Mesendoderm (in vitro differentiated cells): ENCODE measurements at regions not wholly inside any gene's neighbourhood (a gene's known extent, or its start where the extent isn't known, plus 50 kb on each side); places are given as distances from the start of the nearest gene placed in this dataset.
A peak's percentile ranks its signal among the peaks of the same experiment; 100 is the strongest.

Source experiments
- DNase-seq: peaks from one replicate; pipeline ENCODE4 v3.0.0; 2013
- H2AK5ac ChIP-seq: 2 replicates; pipeline ENCODE4 v1.6.1; 2013; ENCODE audit warnings: low read length, inconsistent platforms
- H2BK120ac ChIP-seq: 2 replicates; pipeline ENCODE4 v1.6.1; 2013; ENCODE audit warnings: low read depth, mild to moderate bottlenecking, low read length, moderate library complexity, mixed read lengths
- H2BK15ac ChIP-seq: replicated peaks from 2 replicates; pipeline ENCODE4 v1.6.1; 2013; ENCODE audit warnings: low read depth, mild to moderate bottlenecking, moderate library complexity
- H2BK5ac ChIP-seq: 2 replicates; pipeline ENCODE4 v1.6.1; 2013; ENCODE audit warnings: low read length, inconsistent platforms
- H3K18ac ChIP-seq: 2 replicates; pipeline ENCODE4 v1.6.1; 2013; ENCODE audit warnings: mild to moderate bottlenecking, low read length, mixed read lengths
- H3K23ac ChIP-seq: one replicate; pipeline ENCODE4 v1.6.1; 2013; ENCODE audit warnings: low read length
- H3K27ac ChIP-seq: 2 replicates; pipeline ENCODE4 v1.5.1; 2013; ENCODE audit warnings: low read depth, mild to moderate bottlenecking, inconsistent platforms, low read length, moderate library complexity
- H3K27me3 ChIP-seq: 2 replicates; pipeline ENCODE4 v1.6.1; 2013; ENCODE audit warnings: low read length, control low read depth, mild to moderate bottlenecking, inconsistent platforms; ENCODE audit not compliant: insufficient read depth, poor library complexity
- H3K36me3 ChIP-seq: 2 replicates; pipeline ENCODE4 v1.6.1; 2013; ENCODE audit warnings: low read length, inconsistent platforms; ENCODE audit not compliant: control insufficient read depth, insufficient read depth
- H3K4ac ChIP-seq: one replicate; pipeline ENCODE4 v1.6.1; 2013; ENCODE audit warnings: low read depth, mild to moderate bottlenecking, low read length, moderate library complexity
- H3K4me1 ChIP-seq: 2 replicates; pipeline ENCODE4 v1.6.1; 2013; ENCODE audit warnings: low read depth, low read length, inconsistent platforms; ENCODE audit not compliant: control insufficient read depth
- H3K4me2 ChIP-seq: 2 replicates; pipeline ENCODE4 v1.6.1; 2013; ENCODE audit warnings: low read length
- H3K4me3 ChIP-seq: 2 replicates; pipeline ENCODE4 v1.5.1; 2013; ENCODE audit warnings: mild to moderate bottlenecking, low read length
- H3K56ac ChIP-seq: one replicate; pipeline ENCODE4 v1.6.1; 2013; ENCODE audit warnings: low read length
- H3K79me1 ChIP-seq: 2 replicates; pipeline ENCODE4 v1.6.1; 2013; ENCODE audit warnings: low read length, inconsistent platforms
- H3K79me2 ChIP-seq: 2 replicates; pipeline ENCODE4 v1.6.1; 2013; ENCODE audit warnings: mild to moderate bottlenecking, low read length; ENCODE audit not compliant: control insufficient read depth, insufficient read depth
- H3K9ac ChIP-seq: 2 replicates; pipeline ENCODE4 v1.6.1; 2013; ENCODE audit warnings: low read length, inconsistent platforms
- H4K5ac ChIP-seq: one replicate; pipeline ENCODE4 v1.6.1; 2013; ENCODE audit warnings: low read length
- H4K8ac ChIP-seq: one replicate; pipeline ENCODE4 v1.6.1; 2013; ENCODE audit warnings: low read depth, mild to moderate bottlenecking, control low read depth, low read length, moderate library complexity
- WGBS: extraction: QIAGEN DNeasy Blood & Tissue Kit; methylation state at CpG from one replicate; pipeline ENCODE4 v1.1.7; 2013; ENCODE audit warnings: low lambda C conversion rate, missing lambda C conversion rate; ENCODE audit not compliant: insufficient coverage; ENCODE audit errors: extremely low coverage; 5-methylcytosine and 5-hydroxymethylcytosine counted together

DNA sequence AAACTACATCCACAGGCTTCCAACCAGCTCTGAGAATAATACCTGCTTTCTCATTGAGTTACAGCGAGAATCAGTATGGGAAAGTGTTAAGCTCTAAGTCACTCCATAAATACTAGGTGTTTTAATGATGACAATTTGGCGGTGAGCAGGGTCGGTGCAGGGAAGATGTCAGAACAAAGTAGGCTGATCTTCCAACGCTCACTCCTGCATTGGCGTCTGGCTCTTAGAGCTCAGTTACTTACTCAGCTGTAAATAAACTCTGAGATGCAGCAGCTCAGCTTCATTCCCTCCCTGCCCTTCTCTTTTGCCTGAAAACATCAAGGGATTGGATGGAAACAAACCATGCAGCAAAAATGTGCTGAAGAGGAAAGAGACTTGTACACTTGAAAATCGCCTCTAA, 102.5 kb upstream of the SPACA1 start:
- Histone ChIP-seq H3K27me3 (no peaks in the 10 kb centered on the region), H3K27ac (no peak overlapping the region)
- DNase-seq, result no peak

GRCh38 chr6:87944541-87944954, 103.1 kb upstream of the SPACA1 start:
- H3K27ac ChIP-seq, result no peak overlapping the region
- no peak overlapping the region for H3K23ac ChIP-seq
- H2BK120ac ChIP-seq, result no peak overlapping the region
- WGBS, result no CpG with 5 or more reads among the region's 5 CpGs
- H4K5ac ChIP-seq, result no peak overlapping the region
- H3K79me2 ChIP-seq, result no peaks in the 10 kb centered on the region
- H3K18ac ChIP-seq, result no peak overlapping the region
- H3K4me3 ChIP-seq, result no peak overlapping the region
- no peak overlapping the region for H4K8ac ChIP-seq
- no peak overlapping the region for H3K56ac ChIP-seq
- no peak overlapping the region for H3K4me2 ChIP-seq
- no peak overlapping the region for H3K4ac ChIP-seq
- no peaks in the 10 kb centered on the region for H3K79me1 ChIP-seq
- DNase-seq, result peak; percentile 90
- no peaks in the 10 kb centered on the region for H3K4me1 ChIP-seq
- H3K36me3 ChIP-seq, result no peaks in the 10 kb centered on the region
- no peak overlapping the region for H2AK5ac ChIP-seq
- no peak overlapping the region for H3K9ac ChIP-seq
- no peak overlapping the region for H2BK15ac ChIP-seq
- H2BK5ac ChIP-seq, result no peak overlapping the region
- no peaks in the 10 kb centered on the region for H3K27me3 ChIP-seq

More for the DNA sequence above, 102.5 kb upstream of the SPACA1 start:
- Histone ChIP-seq H3K4me3 (no peak overlapping the region), H3K4me1 (no peaks in the 10 kb centered on the region), H2BK5ac (no peak overlapping the region), H3K23ac (no peak overlapping the region), H3K9ac (no peak overlapping the region), H4K8ac (no peak overlapping the region), H2BK120ac (no peak overlapping the region), H2AK5ac (no peak overlapping the region), H3K4me2 (no peak overlapping the region), H3K18ac (no peak overlapping the region), H3K79me1 (no peaks in the 10 kb centered on the region), H3K4ac (no peak overlapping the region), H3K56ac (no peak overlapping the region), H3K79me2 (no peaks in the 10 kb centered on the region), H2BK15ac (no peak overlapping the region), H4K5ac (no peak overlapping the region), H3K36me3 (no peaks in the 10 kb centered on the region)
- WGBS, result no CpG with 5 or more reads among the region's 6 CpGs

DNA sequence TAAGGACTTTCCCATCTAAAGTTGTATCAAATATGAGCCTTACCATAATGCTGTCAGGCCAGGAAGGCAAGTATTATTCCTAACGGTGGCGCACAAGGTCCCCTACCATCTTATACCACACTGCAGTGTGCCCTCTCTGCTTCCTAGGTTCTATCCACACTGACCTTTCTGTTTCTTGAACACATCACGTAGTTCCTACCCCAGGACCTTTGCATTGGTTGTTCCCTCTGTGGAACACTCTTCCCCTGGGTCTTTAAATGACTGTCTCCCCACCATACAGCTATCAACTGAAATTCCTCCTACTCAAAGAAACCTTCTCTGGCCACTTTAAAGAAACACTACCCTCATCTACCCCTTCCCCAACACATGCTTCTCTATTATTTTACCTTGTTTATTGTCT, 104.5 kb upstream of the SPACA1 start:
- Histone ChIP-seq H3K4me3 (no peak overlapping the region), H2AK5ac (no peak overlapping the region), H3K36me3 (no peaks in the 10 kb centered on the region), H3K23ac (no peak overlapping the region), H3K9ac (no peak overlapping the region), H3K4me1 (no peaks in the 10 kb centered on the region), H3K27me3 (no peaks in the 10 kb centered on the region), H3K18ac (no peak overlapping the region), H3K79me1 (no peaks in the 10 kb centered on the region), H3K79me2 (no peaks in the 10 kb centered on the region), H4K8ac (no peak overlapping the region), H2BK15ac (no peak overlapping the region), H3K27ac (no peak overlapping the region), H3K4me2 (no peak overlapping the region), H4K5ac (no peak overlapping the region), H2BK5ac (no peak overlapping the region), H3K4ac (no peak overlapping the region), H2BK120ac (no peak overlapping the region), H3K56ac (no peak overlapping the region)
- no peak for DNase-seq
- WGBS, result no CpG with 5 or more reads among the region's 3 CpGs

DNA sequence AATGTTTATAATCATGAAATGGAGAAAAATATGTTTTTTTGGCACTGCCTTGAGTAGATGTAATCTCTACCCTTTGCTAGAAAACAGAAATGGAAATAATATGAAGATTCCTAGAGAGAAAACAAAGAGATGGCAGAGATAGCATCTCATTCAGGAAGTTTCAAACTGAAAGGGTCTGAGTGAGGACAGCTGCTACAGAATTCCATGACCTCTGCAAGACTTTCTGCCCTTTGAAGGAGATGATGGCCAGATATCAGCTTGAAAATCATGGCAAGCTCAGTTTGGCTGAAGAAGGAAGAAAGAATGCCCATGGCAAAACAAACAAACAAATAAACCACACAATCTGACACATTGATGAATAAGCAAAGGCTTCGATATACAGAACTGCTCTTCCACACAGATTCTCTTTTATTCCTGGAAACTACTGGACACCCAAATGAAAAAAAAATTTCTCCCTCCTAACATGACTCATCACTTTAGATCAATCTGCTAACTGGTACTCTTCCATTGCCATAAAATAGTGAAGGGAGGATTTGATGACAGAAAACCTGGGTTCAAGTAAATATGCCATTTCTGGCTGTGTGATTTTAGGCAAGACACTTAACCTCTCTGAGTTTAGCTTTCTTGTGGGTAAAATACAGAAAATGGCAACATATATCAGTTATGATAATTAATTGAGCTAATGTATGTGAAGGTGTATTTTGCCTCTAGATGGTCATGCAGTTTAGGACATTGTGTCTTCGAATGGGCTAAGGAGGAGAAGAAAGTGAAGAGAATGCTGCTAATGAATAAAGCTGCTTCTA, 105.9 kb upstream of the SPACA1 start:
- no CpG with 5 or more reads among the region's 2 CpGs for WGBS
- Histone ChIP-seq H3K9ac (no peak overlapping the region), H2BK15ac (no peak overlapping the region), H3K27me3 (no peaks in the 10 kb centered on the region), H3K36me3 (no peaks in the 10 kb centered on the region), H2AK5ac (no peak overlapping the region), H3K79me1 (no peaks in the 10 kb centered on the region), H3K4me1 (no peaks in the 10 kb centered on the region), H2BK5ac (no peak overlapping the region), H2BK120ac (no peak overlapping the region), H3K27ac (no peak overlapping the region), H3K4ac (no peak overlapping the region), H3K4me2 (no peak overlapping the region), H3K4me3 (no peak overlapping the region), H4K8ac (no peak overlapping the region), H4K5ac (no peak overlapping the region), H3K18ac (no peak overlapping the region), H3K23ac (no peak overlapping the region), H3K56ac (no peak overlapping the region), H3K79me2 (no peaks in the 10 kb centered on the region)
- no peak for DNase-seq

- H3K79me2 ChIP-seq, result no peaks in the 10 kb centered on the region
- H3K4me2 ChIP-seq, result no peak overlapping the region
- H3K4me3 ChIP-seq, result no peak overlapping the region
These were observed 107.9 kb upstream of the SPACA1 start for GRCh38 chr6:87939776-87940175.

GRCh38 chr6:87938287-87938686, 109.4 kb upstream of the SPACA1 start:
- Histone ChIP-seq H3K4ac (no peak overlapping the region), H3K79me2 (no peaks in the 10 kb centered on the region), H3K18ac (no peak overlapping the region), H3K9ac (no peak overlapping the region), H3K36me3 (no peaks in the 10 kb centered on the region), H3K4me3 (no peak overlapping the region), H3K4me1 (no peaks in the 10 kb centered on the region), H2BK5ac (no peak overlapping the region), H4K5ac (no peak overlapping the region), H3K4me2 (no peak overlapping the region), H2AK5ac (no peak overlapping the region), H2BK120ac (no peak overlapping the region), H3K56ac (no peak overlapping the region), H3K27ac (no peak overlapping the region), H2BK15ac (no peak overlapping the region), H4K8ac (no peak overlapping the region), H3K79me1 (no peaks in the 10 kb centered on the region), H3K27me3 (no peaks in the 10 kb centered on the region), H3K23ac (no peak overlapping the region)
- no peak for DNase-seq
- WGBS, result no CpG with 5 or more reads among the region's 4 CpGs

More at GRCh38 chr6:87939776-87940175, 107.9 kb upstream of the SPACA1 start:
- no peak for DNase-seq
- Histone ChIP-seq H3K4me1 (no peaks in the 10 kb centered on the region), H3K56ac (no peak overlapping the region), H4K5ac (no peak overlapping the region), H3K4ac (no peak overlapping the region), H3K36me3 (no peaks in the 10 kb centered on the region), H3K27me3 (no peaks in the 10 kb centered on the region), H4K8ac (no peak overlapping the region), H3K27ac (no peak overlapping the region), H3K79me1 (no peaks in the 10 kb centered on the region), H2BK15ac (no peak overlapping the region), H2BK5ac (no peak overlapping the region), H2AK5ac (no peak overlapping the region), H2BK120ac (no peak overlapping the region), H3K23ac (no peak overlapping the region), H3K9ac (no peak overlapping the region), H3K18ac (no peak overlapping the region)
- WGBS, result no CpG with 5 or more reads among the region's 1 CpG
